Ishikawa (cell line): ENCODE measurements at regions not wholly inside any gene's neighbourhood (a gene's known extent, or its start where the extent isn't known, plus 50 kb on each side); places are given as distances from the start of the nearest gene placed in this dataset.

ENCODE experiments used
- CEBPB ChIP-seq: IDR thresholded peaks from 2 replicates; pipeline ENCODE4 v1.6.1; 2012
- CREB1 ChIP-seq: IDR thresholded peaks from 2 replicates; pipeline ENCODE4 v1.6.1; 2012; ENCODE audit warnings: low read depth
- EGR1 ChIP-seq: IDR thresholded peaks from 2 replicates; pipeline ENCODE4 v1.6.1; 2012
- EP300 ChIP-seq: IDR thresholded peaks from 2 replicates; pipeline ENCODE4 v1.6.1; 2012; ENCODE audit warnings: borderline replicate concordance
- FOXM1 ChIP-seq: IDR thresholded peaks from 2 replicates; pipeline ENCODE4 v1.6.1; 2012; ENCODE audit warnings: low read depth, borderline replicate concordance
- NFIC ChIP-seq: IDR thresholded peaks from 2 replicates; pipeline ENCODE4 v1.6.1; 2012
- RAD21 ChIP-seq: IDR thresholded peaks from 2 replicates; pipeline ENCODE4 v1.6.1; 2012; ENCODE audit warnings: low read depth
- TAF1 ChIP-seq: IDR thresholded peaks from 2 replicates; pipeline ENCODE4 v1.6.1; 2012; ENCODE audit warnings: low read depth, mild to moderate bottlenecking
- TCF12 ChIP-seq: IDR thresholded peaks from 2 replicates; pipeline ENCODE4 v1.6.1; 2012; ENCODE audit warnings: low read depth
- TEAD4 ChIP-seq: IDR thresholded peaks from 2 replicates; pipeline ENCODE4 v1.6.1; 2012
- YY1 ChIP-seq: IDR thresholded peaks from 2 replicates; pipeline ENCODE4 v1.6.1; 2012; ENCODE audit warnings: low read depth
- ZBTB7A ChIP-seq: IDR thresholded peaks from 2 replicates; pipeline ENCODE4 v1.6.1; 2012; ENCODE audit warnings: low read depth
- TF ChIP-seq, protein P1 (sequence below): IDR thresholded peaks from 2 replicates; pipeline ENCODE4 v1.6.1; 2012
- TF ChIP-seq, protein P2 (sequence below): IDR thresholded peaks from 2 replicates; pipeline ENCODE4 v1.6.1; 2012; ENCODE audit warnings: low read depth, mild to moderate bottlenecking
- TF ChIP-seq, protein P3 (sequence below): IDR thresholded peaks from 2 replicates; pipeline ENCODE4 v1.6.1; 2012

DNA sequence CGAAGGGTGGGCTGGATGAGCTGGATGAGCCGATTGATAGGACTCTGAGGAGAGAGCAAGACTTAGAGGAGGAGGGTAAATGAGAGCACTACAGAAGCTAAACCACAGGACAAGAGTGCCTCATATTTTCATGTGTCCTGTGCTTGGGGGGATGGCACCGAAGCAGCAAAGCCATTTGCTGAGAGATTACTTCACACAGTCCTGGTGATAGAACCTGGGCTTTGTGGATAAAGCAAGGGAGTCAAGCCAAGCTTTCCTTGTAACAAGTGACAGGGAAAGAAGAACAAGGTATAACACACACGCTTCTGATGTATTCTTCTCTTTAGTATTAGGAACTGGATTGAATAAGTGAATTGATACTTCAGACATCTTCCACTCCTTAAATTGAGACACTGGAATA, 253.7 kb downstream of the ANKRD7 start:
- TF ChIP-seq TEAD4 (no peak), YY1 (no peak), EGR1 (no peak), TCF12 (no peak), FOXM1 (no peak), TAF1 (no peak), RAD21 (no peak), NFIC (no peak), CREB1 (no peak), CEBPB (no peak), EP300 (no peak), ZBTB7A (no peak)
- TF ChIP-seq, protein P1, sequence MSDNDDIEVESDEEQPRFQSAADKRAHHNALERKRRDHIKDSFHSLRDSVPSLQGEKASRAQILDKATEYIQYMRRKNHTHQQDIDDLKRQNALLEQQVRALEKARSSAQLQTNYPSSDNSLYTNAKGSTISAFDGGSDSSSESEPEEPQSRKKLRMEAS = no peak
- TF ChIP-seq, protein P2, sequence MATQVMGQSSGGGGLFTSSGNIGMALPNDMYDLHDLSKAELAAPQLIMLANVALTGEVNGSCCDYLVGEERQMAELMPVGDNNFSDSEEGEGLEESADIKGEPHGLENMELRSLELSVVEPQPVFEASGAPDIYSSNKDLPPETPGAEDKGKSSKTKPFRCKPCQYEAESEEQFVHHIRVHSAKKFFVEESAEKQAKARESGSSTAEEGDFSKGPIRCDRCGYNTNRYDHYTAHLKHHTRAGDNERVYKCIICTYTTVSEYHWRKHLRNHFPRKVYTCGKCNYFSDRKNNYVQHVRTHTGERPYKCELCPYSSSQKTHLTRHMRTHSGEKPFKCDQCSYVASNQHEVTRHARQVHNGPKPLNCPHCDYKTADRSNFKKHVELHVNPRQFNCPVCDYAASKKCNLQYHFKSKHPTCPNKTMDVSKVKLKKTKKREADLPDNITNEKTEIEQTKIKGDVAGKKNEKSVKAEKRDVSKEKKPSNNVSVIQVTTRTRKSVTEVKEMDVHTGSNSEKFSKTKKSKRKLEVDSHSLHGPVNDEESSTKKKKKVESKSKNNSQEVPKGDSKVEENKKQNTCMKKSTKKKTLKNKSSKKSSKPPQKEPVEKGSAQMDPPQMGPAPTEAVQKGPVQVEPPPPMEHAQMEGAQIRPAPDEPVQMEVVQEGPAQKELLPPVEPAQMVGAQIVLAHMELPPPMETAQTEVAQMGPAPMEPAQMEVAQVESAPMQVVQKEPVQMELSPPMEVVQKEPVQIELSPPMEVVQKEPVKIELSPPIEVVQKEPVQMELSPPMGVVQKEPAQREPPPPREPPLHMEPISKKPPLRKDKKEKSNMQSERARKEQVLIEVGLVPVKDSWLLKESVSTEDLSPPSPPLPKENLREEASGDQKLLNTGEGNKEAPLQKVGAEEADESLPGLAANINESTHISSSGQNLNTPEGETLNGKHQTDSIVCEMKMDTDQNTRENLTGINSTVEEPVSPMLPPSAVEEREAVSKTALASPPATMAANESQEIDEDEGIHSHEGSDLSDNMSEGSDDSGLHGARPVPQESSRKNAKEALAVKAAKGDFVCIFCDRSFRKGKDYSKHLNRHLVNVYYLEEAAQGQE = no peak
- TF ChIP-seq, protein P3, sequence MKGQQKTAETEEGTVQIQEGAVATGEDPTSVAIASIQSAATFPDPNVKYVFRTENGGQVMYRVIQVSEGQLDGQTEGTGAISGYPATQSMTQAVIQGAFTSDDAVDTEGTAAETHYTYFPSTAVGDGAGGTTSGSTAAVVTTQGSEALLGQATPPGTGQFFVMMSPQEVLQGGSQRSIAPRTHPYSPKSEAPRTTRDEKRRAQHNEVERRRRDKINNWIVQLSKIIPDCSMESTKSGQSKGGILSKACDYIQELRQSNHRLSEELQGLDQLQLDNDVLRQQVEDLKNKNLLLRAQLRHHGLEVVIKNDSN = no peak

DNA sequence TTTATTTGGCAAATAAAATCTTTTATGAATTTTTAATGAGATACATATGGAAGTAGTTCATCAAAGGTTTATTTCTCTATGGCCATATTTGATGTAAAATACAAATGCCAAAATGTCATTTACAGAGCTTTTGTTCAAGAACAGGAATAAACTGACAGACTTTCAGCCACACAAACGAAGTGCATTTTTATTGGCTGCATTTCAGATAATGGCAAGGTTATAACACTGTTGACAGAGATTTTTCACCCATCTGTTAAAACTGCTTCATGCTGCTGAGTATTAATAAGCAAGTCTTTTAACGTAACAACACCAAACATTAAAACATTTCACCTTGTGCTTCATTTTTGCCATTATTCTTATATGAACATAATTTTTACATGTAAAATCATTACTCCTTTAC, 254.4 kb downstream of the ANKRD7 start:
- TF ChIP-seq, protein P2 = no peak
- TF ChIP-seq TEAD4 = no peak
- TF ChIP-seq FOXM1 = no peak
- no peak for TF ChIP-seq YY1
- TF ChIP-seq RAD21 = no peak
- TF ChIP-seq TAF1 = no peak
- TF ChIP-seq CEBPB = no peak
- no peak for TF ChIP-seq TCF12
- TF ChIP-seq, protein P3 = no peak
- no peak for TF ChIP-seq EGR1

DNA sequence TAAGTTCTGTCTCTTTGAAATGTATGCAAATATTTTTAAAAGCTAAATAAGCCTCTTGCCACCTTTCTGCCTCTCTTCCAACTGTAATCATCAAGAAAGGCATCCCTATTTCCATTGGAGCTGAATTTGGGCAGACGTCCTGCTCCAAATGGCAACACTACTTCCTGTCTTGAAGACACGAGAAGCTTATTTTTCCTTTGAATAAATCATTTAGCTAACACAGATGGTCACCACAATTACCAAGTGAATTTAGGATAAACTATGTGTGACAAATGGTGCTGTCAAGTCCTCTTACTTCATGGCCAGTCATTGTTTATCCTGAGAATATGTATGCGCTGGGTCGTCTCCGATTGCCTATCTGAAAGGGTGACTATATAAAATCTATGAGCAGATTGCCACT, 268.0 kb downstream of the ANKRD7 start:
- no peak for TF ChIP-seq EP300
- TF ChIP-seq, protein P2 = no peak
- TF ChIP-seq RAD21 = no peak
- TF ChIP-seq TAF1 = no peak
- no peak for TF ChIP-seq ZBTB7A

DNA sequence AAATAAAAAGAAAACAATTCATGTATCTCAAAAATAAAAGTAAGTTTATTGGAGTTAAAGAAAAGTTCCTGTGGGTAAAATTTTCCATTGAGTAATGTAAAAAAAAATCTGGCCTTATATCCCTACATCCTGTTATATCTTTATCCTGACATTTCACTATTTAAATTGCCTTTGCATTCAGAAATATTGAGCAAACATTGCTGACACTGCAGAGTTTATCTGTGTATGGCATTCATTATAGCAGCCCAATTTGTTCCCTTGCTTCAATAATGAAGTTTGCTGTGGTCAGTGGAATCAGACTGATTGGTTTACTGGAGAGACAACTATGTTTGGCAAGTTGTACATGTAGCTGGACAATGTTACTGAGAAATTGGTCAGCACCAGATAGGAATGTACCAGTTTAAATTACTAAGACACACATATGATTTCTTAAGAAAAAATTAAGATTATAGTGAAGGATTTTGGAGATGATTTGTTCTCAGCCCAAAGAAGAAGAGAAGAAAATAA, 271.7 kb downstream of the ANKRD7 start:
- TF ChIP-seq ZBTB7A (no peak), TCF12 (no peak), EGR1 (no peak), FOXM1 (no peak)

DNA sequence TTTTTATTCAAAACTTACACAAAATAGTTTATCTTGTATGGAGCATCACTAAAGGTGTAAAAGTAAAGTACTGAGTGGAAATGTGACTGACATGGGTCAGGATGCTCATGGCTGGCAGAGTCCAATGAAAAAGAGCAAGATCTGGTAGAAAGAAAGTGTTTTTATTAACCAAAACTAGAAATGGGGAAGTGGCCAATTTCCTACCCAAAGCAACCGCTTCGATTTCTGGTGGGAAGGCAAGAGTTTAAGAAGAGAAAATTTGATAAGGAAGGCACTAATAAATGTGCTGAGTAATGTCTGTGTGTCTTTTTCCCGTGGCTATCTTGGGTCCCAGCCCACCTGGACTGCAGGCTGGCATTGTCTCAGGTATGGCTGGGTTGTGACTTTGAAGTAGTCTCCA, 277.7 kb downstream of the ANKRD7 start:
- TF ChIP-seq EGR1 = no peak
- TF ChIP-seq TCF12 = no peak
- TF ChIP-seq, protein P2 = no peak
- TF ChIP-seq, protein P1 = no peak
- no peak for TF ChIP-seq TAF1
- no peak for TF ChIP-seq FOXM1
- no peak for TF ChIP-seq CEBPB
- TF ChIP-seq RAD21 = no peak
